HPDE6-E6E7 (cell line): ENCODE measurements at regions not wholly inside any gene's neighbourhood (a gene's known extent, or its start where the extent isn't known, plus 50 kb on each side); places are given as distances from the start of the nearest gene placed in this dataset.
"Not testable (repeated sequence)": the region's sequence is repeated elsewhere in the genome, so short reads cannot be mapped to it uniquely, and the experiment has no call there.

Source experiments
- DNase-seq: peaks from one replicate; pipeline ENCODE4 v3.0.0; 2011; ENCODE audit warnings: missing footprints; ENCODE audit errors: extremely low spot score

DNA sequence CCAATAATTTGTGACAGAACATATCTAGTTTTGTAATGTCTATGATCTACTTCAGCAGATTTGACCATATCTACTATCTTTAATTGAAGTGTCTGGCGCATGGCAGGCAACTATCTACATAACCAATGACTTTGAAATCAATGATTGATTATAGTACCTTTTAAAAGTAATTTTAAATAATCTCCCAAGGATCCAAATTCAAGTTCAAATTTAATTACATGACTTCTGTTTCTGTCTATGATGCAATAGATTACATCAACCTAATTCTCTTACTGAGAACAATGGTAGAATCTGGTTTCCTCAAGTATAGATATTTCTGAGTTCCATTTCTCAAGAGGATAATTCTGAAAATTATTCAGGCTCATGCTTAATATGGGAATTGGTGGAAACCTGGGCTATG lies 177.4 kb upstream of the IL15 start:
- no peak for DNase-seq

DNA sequence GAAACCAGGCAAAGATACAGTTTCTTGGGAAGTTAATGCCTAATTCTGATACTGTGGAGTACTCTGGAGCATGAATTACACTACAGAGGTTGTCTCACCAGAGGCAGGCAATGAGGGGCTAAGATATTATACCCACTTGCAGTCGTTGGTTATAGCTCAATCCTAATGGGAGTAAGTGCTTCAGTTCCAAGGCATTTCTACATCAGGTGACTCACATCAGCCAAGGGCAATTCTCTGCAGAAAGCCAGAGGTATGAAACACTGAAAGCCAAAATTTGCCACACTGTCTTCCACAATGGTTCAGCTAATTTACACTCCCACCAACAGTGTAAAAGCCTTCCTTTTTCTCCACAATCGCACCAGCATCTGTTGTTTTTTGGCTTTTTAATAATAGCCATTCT lies 174.0 kb upstream of the IL15 start:
- DNase-seq: no peak

DNA sequence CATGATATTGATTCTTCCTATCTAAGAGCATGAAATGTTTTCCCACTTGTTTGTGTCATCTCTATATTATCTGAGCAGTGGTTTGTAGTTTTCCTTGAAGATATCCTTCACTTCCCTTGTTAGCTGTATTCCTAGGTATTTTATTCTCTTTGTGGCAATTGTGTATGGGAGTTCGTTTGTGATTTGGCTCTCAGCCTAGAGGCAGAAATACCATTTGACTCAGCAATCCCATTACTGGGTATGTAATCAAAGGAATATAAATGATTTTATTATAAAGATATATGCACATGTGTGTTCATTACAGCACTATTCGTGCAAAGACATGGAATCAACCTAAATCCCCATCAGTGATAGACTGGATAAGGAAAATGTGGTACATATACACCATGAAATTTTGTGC lies 172.7 kb upstream of the IL15 start:
- no peak for DNase-seq

GRCh38 chr4:141464366-141464765 lies 172.0 kb upstream of the IL15 start:
- no peak for DNase-seq

DNA sequence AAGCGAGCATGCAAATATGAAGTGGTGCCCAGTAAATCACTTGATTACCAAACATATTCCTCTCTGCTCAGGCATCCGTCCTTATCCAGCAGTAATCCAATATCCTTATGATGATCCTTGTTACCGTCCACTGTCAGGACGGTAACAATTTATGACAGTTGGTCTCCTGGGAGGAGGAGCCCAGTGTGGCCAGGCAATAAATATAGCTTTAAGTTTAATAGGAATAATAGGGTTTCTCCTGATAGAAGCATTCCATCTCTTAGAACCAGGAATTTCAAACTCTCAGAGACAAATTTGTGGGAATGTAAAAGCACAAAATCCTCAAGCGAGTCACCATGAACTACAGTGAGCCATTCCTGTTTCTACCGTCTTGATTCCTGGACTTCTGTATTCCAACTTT lies 171.2 kb upstream of the IL15 start:
- DNase-seq: no peak

DNA sequence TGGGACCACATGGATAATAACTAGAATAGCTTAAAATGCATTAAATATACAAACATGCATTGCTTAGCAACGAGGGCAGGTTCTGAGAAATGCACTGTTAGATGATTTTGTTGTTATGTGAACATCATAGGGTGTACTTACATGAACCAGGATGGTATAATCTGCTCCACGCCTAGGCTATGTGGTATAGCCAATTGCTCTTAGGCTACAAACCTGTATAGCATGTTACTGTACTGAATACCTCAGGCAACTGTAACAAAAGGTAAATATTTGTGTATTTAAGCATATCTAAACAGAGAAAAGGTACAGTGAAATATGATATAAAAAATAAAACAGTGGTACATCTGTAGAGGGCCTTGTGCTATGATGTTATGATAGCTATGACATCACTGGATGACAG lies 169.2 kb upstream of the IL15 start:
- DNase-seq: no peak

DNA sequence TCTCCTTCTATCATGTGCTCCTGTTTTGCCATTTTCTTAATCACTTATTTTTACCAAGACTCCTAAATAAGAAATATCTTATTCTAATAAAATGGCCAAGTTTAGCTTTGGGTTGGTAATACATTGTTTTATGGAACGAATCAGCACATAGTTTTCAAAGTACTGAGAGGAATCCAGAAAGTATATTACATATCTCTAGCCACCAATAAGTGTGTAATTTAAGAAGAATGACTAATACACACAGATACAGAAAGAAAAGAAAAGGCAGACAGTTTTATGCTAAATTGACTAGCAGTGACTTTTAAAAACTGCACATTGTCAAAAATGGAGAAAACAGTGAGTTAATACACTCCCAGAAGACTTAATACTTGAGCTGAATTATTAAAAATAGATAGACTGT lies 167.0 kb upstream of the IL15 start:
- DNase-seq: no peak

DNA sequence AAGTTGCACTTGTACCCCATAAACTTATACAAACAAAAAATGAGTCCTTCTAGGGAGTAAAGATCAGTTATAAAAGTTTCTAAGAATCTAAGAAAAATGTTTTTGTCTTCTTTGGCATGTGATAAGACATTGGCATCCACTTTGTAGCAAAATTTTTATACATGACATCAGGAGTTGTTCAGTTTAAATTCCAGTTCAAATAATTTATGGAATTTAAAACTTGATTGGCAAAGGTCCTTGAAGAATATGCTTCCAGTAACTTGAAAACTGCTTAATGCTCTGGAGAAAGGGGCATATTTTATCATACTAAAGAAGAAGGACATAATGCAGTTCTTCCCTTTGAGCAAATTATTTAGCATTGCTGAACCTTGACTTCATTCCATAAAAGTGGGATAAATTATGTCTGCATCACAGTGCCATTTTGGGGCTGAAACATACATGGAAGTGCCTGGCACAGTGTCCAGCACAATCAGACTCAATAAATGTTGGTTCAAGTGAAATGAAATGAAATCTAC lies 163.3 kb upstream of the IL15 start:
- no peak for DNase-seq

- DNase-seq: no peak
Observed at GRCh38 chr4:141473952-141474351, 162.4 kb upstream of the IL15 start.

DNA sequence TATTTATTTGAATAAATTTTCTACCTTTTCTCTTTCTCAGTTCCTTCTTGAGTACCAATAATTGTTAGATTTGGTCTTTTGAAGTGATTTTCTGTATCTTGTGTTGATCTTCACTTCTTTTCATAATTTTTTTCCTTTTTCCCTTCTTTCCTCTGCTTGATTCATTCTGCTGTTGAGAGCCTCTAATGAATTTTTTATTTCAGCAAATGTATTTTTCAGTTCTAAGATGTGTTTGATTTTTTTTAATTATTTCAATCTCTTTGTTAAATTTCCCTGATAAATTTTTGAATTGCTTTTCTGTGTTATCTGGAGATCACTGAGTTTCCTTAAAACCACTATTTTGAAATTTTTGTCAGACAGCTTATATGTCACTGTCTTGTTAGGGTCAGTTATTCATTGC lies 155.4 kb upstream of the IL15 start:
- DNase-seq: no peak

GRCh38 chr4:141484298-141484697 lies 152.1 kb upstream of the IL15 start:
- DNase-seq: not testable (repeated sequence)

- peak; percentile 31 for DNase-seq
Observed at GRCh38 chr4:141486375-141486997, 149.9 kb upstream of the IL15 start.

DNA sequence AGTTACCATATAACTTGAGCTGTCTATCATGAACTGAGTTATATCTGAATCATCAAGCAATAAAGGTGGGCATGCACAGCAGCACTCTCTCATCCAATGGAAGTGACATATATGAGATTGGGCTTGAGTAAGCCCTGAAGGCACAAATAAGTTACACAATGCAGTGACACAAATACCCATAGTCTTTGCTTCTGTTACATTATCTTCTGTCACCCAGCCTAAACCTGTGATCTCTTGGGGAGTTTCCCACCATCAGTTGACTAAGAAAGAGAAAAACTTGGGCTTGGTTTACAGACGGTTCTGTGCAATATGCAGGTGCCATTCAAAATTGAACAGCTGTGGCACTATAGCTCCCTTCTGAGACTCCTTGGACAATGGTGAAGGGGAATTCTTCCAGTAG lies 138.8 kb upstream of the IL15 start:
- DNase-seq: no peak

- DNase-seq: no peak
Observed at GRCh38 chr4:141499261-141499853, 137.0 kb upstream of the IL15 start.

GRCh38 chr4:141501395-141501794 lies 135.0 kb upstream of the IL15 start:
- DNase-seq: no peak

- DNase-seq: peak; percentile 26
Observed at GRCh38 chr4:141501931-141502330, 134.5 kb upstream of the IL15 start.

- no peak for DNase-seq
Observed at GRCh38 chr4:141502755-141503154, 133.6 kb upstream of the IL15 start.

- DNase-seq: no peak
Observed at GRCh38 chr4:141503260-141503659, 133.1 kb upstream of the IL15 start.

GRCh38 chr4:141511055-141511454 lies 125.3 kb upstream of the IL15 start:
- no peak for DNase-seq

DNA sequence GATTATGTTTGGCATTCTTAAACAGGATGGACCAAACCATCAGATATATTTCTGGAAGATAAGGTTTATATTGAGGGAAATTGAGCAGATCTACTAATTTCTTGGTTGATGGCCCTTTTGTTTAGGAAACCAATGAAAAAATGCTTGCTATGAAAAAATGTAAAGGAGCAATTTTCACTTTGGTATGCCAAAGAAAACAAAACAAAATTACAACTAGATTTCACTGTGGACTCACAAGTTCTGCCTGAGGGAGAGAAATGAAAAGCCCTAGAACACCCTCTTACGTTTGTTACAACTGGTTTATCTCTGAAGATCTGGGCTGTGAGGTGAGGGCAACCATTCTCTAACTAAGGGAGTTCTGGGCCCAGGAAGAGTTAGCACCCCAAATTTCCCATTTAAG lies 122.5 kb upstream of the IL15 start:
- DNase-seq: no peak

- no peak for DNase-seq
Observed at GRCh38 chr4:141518222-141518621, 118.2 kb upstream of the IL15 start.

DNA sequence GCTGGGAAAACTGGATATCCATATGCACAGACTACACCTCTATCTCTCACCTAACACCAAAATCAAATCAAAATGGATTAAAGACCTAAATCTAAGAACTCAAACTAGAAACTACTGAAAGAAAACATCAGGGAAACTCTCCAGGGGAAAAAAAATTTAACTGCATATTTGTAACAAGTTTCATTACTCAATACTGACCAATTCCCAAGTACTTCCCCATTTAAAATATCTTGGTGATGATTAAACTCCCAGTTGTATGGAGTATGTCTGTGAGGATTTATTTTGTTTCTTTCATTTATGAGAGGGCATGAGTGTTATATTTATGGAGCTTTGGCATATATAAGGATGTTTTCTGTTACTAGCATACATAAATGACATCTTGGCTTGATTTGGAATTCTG lies 112.3 kb upstream of the IL15 start:
- DNase-seq: no peak

DNA sequence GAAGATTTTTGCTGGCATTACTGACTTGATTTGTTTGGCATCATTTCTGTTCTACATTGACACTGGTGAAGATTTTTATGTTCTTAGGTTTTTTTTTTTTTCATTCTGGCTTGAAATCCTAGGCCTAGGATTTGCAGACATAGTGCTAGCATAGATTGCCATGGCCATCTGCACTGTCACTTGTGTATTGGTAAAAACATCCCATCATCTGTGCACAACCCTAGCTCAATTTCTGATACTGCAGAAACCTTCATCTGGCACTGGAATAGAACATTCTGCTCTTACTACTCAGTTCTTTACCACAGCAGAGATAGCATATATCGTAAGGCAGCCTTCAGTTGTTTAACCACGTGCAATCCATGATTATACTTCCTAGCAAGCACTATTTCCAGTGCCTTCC lies 111.5 kb upstream of the IL15 start:
- no peak for DNase-seq

DNA sequence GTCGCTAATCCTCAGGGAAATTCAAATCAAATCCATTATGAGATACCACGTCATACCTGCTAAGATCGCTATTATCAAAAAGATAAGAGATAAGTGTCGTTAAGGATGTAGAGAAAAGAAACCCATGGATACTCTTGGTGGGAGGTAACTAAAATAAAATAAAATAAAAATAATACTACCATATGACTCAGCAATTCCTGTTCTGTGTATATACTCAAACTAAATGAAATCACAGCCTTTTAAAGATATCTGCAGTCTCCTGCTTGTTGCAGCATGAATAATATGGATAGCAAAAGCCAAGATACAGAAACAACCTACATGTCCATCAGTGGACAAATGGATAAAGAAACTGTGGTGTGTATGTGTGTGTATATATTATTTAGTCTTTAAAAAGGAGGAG lies 105.8 kb upstream of the IL15 start:
- no peak for DNase-seq
